ENCODE measurements at regions not wholly inside any gene's neighbourhood (a gene's known extent, or its start where the extent isn't known, plus 50 kb on each side); places are given as distances from the start of the nearest gene placed in this dataset.

GRCh38 chr9:97755618-97756267, 58.6 kb upstream of the XPA start:
- no peak overlapping the region for H3K27ac ChIP-seq
- TF ChIP-seq CTCF (conservative IDR thresholded peaks at IDR 0.05) (no peak), ZFX (IDR thresholded peaks at IDR 0.05) (no peak)

GRCh38 chr9:97756991-97757390, 59.9 kb upstream of the XPA start:
- no peak overlapping the region for H3K27ac ChIP-seq
- TF ChIP-seq CTCF (conservative IDR thresholded peaks at IDR 0.05) (no peak), ZFX (IDR thresholded peaks at IDR 0.05) (no peak)

GRCh38 chr9:97758334-97758916, 61.3 kb upstream of the XPA start:
- no peak overlapping the region for H3K27ac ChIP-seq
- TF ChIP-seq ZFX (IDR thresholded peaks at IDR 0.05) (no peak), CTCF (conservative IDR thresholded peaks at IDR 0.05) (no peak)

- H3K27ac ChIP-seq = no peak overlapping the region
- TF ChIP-seq ZFX (IDR thresholded peaks at IDR 0.05) (no peak), CTCF (conservative IDR thresholded peaks at IDR 0.05) (no peak)
Measured at GRCh38 chr9:97759581-97760288, 62.6 kb upstream of the XPA start.

- TF ChIP-seq ZFX (IDR thresholded peaks at IDR 0.05) = no peak
- no peak for TF ChIP-seq CTCF (conservative IDR thresholded peaks at IDR 0.05)
Measured at GRCh38 chr9:97761056-97761598, 64.0 kb upstream of the XPA start.

GRCh38 chr9:97761879-97762278, 64.7 kb upstream of the XPA start:
- no peak for TF ChIP-seq ZFX (IDR thresholded peaks at IDR 0.05)
- TF ChIP-seq CTCF (conservative IDR thresholded peaks at IDR 0.05) = no peak
- no peak overlapping the region for H3K27ac ChIP-seq

More at GRCh38 chr9:97761056-97761598, 64.0 kb upstream of the XPA start:
- H3K27ac ChIP-seq = no peak overlapping the region

GRCh38 chr9:97763874-97764273, 66.7 kb upstream of the XPA start:
- TF ChIP-seq CTCF (conservative IDR thresholded peaks at IDR 0.05) = no peak
- TF ChIP-seq ZFX (IDR thresholded peaks at IDR 0.05) = no peak
- no peak overlapping the region for H3K27ac ChIP-seq

Data from C4-2B (cell line).